Mesothelial cell of epicardium (in vitro differentiated cells): ENCODE measurements at regions not wholly inside any gene's neighbourhood (a gene's known extent, or its start where the extent isn't known, plus 50 kb on each side); places are given as distances from the start of the nearest gene placed in this dataset.

Experiments used
- DNase-seq, 2 experiments: peaks; one replicate each; pipeline ENCODE4 v3.0.0; 2021; ENCODE audit warnings: low spot score in 2 of 2; ENCODE audit not compliant: unreplicated experiment in 2 of 2
- H3K27ac Mint-ChIP-seq: 2 replicates; pipeline ENCODE4 v1.8.0; 2021; ENCODE audit warnings: mixed read lengths
- H3K27me3 Mint-ChIP-seq: 2 replicates; pipeline ENCODE4 v1.8.0; 2021; ENCODE audit warnings: low read depth, mixed read lengths
- H3K36me3 Mint-ChIP-seq: 2 replicates; pipeline ENCODE4 v1.8.0; 2021; ENCODE audit warnings: mixed read lengths
- H3K4me1 Mint-ChIP-seq: 2 replicates; pipeline ENCODE4 v1.8.0; 2021; ENCODE audit warnings: mixed read lengths
- H3K4me3 Mint-ChIP-seq: 2 replicates; pipeline ENCODE4 v1.8.0; 2021; ENCODE audit warnings: mild to moderate bottlenecking, moderate library complexity, mixed read lengths
- H3K9me3 Mint-ChIP-seq: 2 replicates; pipeline ENCODE4 v1.8.0; 2021; ENCODE audit warnings: mixed read lengths
- CTCF ChIP-seq: fragments of 200-600 bp; sonication (generic); IDR thresholded peaks from one replicate; pipeline ENCODE4 v1.5.0; 2021; ENCODE audit warnings: antibody characterized with exemption; ENCODE audit not compliant: unreplicated experiment

- DNase-seq: no peak
- no peak overlapping the region for H3K27ac Mint-ChIP-seq
- H3K27me3 Mint-ChIP-seq: no peaks in the 10 kb centered on the region
- no peaks in the 10 kb centered on the region for H3K4me1 Mint-ChIP-seq
- TF ChIP-seq CTCF: no peak
- H3K36me3 Mint-ChIP-seq: no peaks in the 10 kb centered on the region
- H3K9me3 Mint-ChIP-seq: no peaks in the 10 kb centered on the region
- H3K4me3 Mint-ChIP-seq: no peak overlapping the region
Observed at GRCh38 chr10:36021096-36021495, 379.0 kb upstream of the FZD8 start.

- DNase-seq: no peak
- H3K4me1 Mint-ChIP-seq: no peaks in the 10 kb centered on the region
- H3K9me3 Mint-ChIP-seq: no peaks in the 10 kb centered on the region
- H3K27me3 Mint-ChIP-seq: no peaks in the 10 kb centered on the region
- no peak overlapping the region for H3K4me3 Mint-ChIP-seq
- no peak for TF ChIP-seq CTCF
- no peak overlapping the region for H3K27ac Mint-ChIP-seq
- no peaks in the 10 kb centered on the region for H3K36me3 Mint-ChIP-seq
Observed at GRCh38 chr10:36019749-36020148, 377.7 kb upstream of the FZD8 start.

DNA sequence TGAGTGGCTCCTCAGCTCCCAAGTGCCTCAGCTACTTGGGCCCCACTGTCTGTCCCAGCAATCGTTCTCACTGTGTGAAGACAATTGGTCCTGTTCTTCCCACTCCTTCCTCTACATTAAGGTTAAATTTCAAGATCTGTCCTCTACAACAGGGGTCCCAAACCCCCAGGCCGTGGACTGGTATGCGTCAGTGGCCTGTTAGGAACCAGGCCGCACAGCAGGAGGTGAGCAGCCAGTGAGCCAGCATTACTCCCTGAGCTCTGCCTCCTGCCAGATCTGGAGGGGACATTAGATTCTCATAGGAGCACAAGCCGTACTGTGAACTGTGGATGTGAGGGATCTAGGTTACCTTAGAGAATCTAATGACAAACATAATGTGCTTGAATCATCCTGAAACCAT is 376.9 kb upstream of the FZD8 start:
- Mint-ChIP-seq H3K36me3 (no peaks in the 10 kb centered on the region), H3K27me3 (no peaks in the 10 kb centered on the region), H3K4me3 (no peak overlapping the region), H3K9me3 (no peaks in the 10 kb centered on the region), H3K27ac (no peak overlapping the region), H3K4me1 (peaks cover 4% of the 10 kb centered on the region)
- TF ChIP-seq CTCF: no peak
- no peak for DNase-seq

DNA sequence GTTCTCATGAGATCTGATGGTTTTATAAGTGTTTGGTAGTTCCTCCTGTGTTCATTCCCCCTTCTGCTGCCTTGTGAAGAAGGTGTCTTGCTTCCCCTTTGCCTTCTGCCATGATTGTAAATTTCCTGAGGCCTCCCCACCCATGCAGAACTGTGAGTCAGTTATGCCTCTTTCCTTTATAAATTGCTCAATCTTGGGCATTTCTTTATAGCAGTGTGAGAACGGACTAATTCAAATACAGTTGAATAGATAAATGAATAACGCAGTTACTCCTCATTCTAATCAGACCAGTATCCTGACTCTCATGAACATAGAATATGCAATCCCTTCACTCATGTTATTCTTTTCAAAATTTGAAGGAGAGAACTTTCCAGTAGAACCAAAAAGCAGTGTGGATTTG is 375.0 kb upstream of the FZD8 start:
- DNase-seq: no peak
- Mint-ChIP-seq H3K27ac (no peak overlapping the region), H3K27me3 (no peaks in the 10 kb centered on the region), H3K4me3 (no peak overlapping the region), H3K4me1 (peaks cover 6% of the 10 kb centered on the region), H3K36me3 (no peaks in the 10 kb centered on the region), H3K9me3 (no peaks in the 10 kb centered on the region)
- no peak for TF ChIP-seq CTCF

DNA sequence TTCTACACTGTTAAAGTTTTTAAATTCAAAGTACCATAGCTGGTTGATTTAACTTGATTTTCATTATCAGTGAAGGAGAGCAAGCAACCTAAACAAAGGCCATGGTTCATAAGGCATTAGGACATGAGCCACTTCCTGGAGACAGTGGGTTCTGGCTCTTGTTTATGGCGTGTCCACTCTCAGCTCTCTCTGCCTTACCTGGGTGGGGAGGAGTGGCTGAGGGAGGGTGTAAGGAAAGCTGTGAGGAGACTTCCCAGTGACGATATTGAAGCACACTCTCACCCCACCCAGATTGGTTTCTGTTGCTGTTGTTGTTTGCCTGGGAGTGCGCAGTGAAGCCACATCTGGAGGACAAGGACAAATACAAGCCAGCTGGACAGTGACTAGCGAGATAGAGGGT is 365.3 kb upstream of the FZD8 start:
- Mint-ChIP-seq H3K36me3 (no peaks in the 10 kb centered on the region), H3K4me3 (no peak overlapping the region), H3K27ac (no peak overlapping the region), H3K27me3 (no peaks in the 10 kb centered on the region), H3K9me3 (peaks cover 4% of the 10 kb centered on the region), H3K4me1 (no peaks in the 10 kb centered on the region)
- DNase-seq: no peak
- no peak for TF ChIP-seq CTCF

GRCh38 chr10:36003688-36004087 is 361.6 kb upstream of the FZD8 start:
- no peak overlapping the region for H3K27ac Mint-ChIP-seq
- no peak overlapping the region for H3K4me3 Mint-ChIP-seq
- no peaks in the 10 kb centered on the region for H3K27me3 Mint-ChIP-seq
- H3K4me1 Mint-ChIP-seq: no peaks in the 10 kb centered on the region
- peaks cover 12% of the 10 kb centered on the region for H3K9me3 Mint-ChIP-seq
- no peaks in the 10 kb centered on the region for H3K36me3 Mint-ChIP-seq
- TF ChIP-seq CTCF: no peak
- no peak for DNase-seq
